ENCODE measurements at regions not wholly inside any gene's neighbourhood (a gene's known extent, or its start where the extent isn't known, plus 50 kb on each side); places are given as distances from the start of the nearest gene placed in this dataset.

GRCh38 chr6:147057188-147057587 lies 147.0 kb upstream of the STXBP5 start:
- TF ChIP-seq CTCF (conservative IDR thresholded peaks at IDR 0.05; ENCODE audit: low read depth, low read length) (no peak), EZH2 (IDR thresholded peaks at IDR 0.05; ENCODE audit: low read length, unreplicated experiment) (no peak), EZH2phosphoT487 (IDR thresholded peaks at IDR 0.05; ENCODE audit: borderline replicate concordance, low read length) (no peak)

All from PC-3 (cell line).